ENCODE measurements at regions not wholly inside any gene's neighbourhood (a gene's known extent, or its start where the extent isn't known, plus 50 kb on each side); places are given as distances from the start of the nearest gene placed in this dataset.

DNA sequence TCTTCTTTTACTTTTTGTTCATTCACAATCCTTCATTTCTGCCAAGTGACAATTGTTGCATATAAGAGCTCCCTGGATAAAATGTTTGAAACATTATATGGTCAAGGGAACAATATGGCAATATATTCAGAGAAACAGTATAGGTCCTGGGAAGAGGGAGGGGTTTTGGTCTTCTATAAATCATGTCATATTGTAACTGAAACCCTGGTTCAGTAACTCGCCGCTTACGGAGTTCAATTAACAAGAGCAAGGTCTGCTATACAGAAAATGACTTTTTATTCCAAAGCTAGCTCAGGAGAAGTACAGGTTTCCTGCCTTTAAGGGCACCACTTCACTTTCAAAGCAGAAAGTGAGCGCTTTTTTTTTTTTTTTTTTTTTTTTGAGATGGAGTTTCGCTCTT lies 522.1 kb upstream of the TGFBR2 start (continued):
- no peak for TF ChIP-seq OSR1 (CRISPR knock-in tag; IDR thresholded peaks at IDR 0.05)
- TF ChIP-seq, protein P1, sequence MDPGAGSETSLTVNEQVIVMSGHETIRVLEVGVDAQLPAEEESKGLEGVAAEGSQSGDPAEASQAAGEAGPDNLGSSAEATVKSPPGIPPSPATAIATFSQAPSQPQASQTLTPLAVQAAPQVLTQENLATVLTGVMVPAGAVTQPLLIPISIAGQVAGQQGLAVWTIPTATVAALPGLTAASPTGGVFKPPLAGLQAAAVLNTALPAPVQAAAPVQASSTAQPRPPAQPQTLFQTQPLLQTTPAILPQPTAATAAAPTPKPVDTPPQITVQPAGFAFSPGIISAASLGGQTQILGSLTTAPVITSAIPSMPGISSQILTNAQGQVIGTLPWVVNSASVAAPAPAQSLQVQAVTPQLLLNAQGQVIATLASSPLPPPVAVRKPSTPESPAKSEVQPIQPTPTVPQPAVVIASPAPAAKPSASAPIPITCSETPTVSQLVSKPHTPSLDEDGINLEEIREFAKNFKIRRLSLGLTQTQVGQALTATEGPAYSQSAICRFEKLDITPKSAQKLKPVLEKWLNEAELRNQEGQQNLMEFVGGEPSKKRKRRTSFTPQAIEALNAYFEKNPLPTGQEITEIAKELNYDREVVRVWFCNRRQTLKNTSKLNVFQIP (CRISPR knock-in tag; IDR thresholded peaks at IDR 0.05; ENCODE audit: borderline replicate concordance, low read depth), result no peak

DNA sequence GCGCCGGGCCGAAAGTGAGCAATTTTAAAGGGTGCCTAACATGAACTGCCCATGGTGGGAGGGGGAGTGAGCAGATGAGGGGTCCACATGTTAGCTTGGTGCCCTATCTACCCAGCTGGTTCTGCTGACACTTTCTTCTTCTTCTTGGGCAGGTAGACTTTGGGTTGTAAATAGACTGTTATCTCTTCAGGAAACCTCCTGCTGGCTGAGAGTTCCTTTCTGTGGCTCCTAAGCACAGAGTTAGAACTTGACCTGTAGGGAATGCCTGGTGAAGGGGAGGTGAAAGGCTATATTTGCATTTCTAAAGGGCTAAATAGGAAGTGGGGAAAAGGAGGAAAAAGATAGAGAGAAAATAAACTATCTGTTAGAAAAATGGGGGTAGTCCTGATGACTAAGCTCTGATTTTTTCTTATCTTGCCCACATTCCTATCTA lies 521.4 kb upstream of the TGFBR2 start:
- no peak for TF ChIP-seq TCF4 (CRISPR knock-in tag; IDR thresholded peaks at IDR 0.05; ENCODE audit: borderline replicate concordance)
- TF ChIP-seq ZNF70 (CRISPR knock-in tag; IDR thresholded peaks at IDR 0.05), result no peak
- TF ChIP-seq CSDC2 (CRISPR knock-in tag; IDR thresholded peaks at IDR 0.05), result no peak
- TF ChIP-seq ZC3H10 (CRISPR knock-in tag; IDR thresholded peaks at IDR 0.05), result no peak
- TF ChIP-seq, protein P2, sequence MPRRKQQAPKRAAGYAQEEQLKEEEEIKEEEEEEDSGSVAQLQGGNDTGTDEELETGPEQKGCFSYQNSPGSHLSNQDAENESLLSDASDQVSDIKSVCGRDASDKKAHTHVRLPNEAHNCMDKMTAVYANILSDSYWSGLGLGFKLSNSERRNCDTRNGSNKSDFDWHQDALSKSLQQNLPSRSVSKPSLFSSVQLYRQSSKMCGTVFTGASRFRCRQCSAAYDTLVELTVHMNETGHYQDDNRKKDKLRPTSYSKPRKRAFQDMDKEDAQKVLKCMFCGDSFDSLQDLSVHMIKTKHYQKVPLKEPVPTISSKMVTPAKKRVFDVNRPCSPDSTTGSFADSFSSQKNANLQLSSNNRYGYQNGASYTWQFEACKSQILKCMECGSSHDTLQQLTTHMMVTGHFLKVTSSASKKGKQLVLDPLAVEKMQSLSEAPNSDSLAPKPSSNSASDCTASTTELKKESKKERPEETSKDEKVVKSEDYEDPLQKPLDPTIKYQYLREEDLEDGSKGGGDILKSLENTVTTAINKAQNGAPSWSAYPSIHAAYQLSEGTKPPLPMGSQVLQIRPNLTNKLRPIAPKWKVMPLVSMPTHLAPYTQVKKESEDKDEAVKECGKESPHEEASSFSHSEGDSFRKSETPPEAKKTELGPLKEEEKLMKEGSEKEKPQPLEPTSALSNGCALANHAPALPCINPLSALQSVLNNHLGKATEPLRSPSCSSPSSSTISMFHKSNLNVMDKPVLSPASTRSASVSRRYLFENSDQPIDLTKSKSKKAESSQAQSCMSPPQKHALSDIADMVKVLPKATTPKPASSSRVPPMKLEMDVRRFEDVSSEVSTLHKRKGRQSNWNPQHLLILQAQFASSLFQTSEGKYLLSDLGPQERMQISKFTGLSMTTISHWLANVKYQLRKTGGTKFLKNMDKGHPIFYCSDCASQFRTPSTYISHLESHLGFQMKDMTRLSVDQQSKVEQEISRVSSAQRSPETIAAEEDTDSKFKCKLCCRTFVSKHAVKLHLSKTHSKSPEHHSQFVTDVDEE (CRISPR knock-in tag; IDR thresholded peaks at IDR 0.05), result no peak
- no peak for TF ChIP-seq BACH2 (CRISPR knock-in tag; IDR thresholded peaks at IDR 0.05; ENCODE audit: borderline replicate concordance)
- TF ChIP-seq ZNF8 (CRISPR knock-in tag; IDR thresholded peaks at IDR 0.05), result no peak
- TF ChIP-seq PPARA (CRISPR knock-in tag; IDR thresholded peaks at IDR 0.05; ENCODE audit: borderline replicate concordance), result no peak
- TF ChIP-seq SNAI2 (CRISPR knock-in tag; IDR thresholded peaks at IDR 0.05), result no peak
- no peak for TF ChIP-seq ZNF565 (CRISPR knock-in tag; conservative IDR thresholded peaks at IDR 0.05; ENCODE audit: low read depth)
- ATAC-seq, result no peak

DNA sequence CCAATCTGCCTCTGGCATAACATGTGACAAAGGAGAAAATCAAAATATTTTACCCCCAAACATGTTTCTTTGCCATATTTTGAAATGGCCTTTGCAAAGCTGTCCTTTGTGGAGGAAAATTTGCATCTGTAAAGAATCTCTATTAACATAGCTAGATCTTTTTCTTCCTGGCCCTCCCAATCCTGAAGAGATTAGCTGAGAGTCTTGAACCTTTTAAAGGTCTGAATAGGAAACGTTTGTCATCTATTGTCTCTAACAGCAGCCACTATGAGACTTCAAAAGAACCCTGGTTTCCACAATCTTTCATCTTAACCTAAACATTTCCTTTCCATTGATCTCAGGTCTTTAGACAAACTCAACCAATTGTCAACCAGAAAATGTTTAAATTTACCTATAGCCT lies 520.9 kb upstream of the TGFBR2 start:
- ATAC-seq, result no peak
- no peak for TF ChIP-seq CSDC2 (CRISPR knock-in tag; IDR thresholded peaks at IDR 0.05)
- TF ChIP-seq, protein P3, sequence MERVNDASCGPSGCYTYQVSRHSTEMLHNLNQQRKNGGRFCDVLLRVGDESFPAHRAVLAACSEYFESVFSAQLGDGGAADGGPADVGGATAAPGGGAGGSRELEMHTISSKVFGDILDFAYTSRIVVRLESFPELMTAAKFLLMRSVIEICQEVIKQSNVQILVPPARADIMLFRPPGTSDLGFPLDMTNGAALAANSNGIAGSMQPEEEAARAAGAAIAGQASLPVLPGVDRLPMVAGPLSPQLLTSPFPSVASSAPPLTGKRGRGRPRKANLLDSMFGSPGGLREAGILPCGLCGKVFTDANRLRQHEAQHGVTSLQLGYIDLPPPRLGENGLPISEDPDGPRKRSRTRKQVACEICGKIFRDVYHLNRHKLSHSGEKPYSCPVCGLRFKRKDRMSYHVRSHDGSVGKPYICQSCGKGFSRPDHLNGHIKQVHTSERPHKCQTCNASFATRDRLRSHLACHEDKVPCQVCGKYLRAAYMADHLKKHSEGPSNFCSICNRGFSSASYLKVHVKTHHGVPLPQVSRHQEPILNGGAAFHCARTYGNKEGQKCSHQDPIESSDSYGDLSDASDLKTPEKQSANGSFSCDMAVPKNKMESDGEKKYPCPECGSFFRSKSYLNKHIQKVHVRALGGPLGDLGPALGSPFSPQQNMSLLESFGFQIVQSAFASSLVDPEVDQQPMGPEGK (CRISPR knock-in tag; IDR thresholded peaks at IDR 0.05; ENCODE audit: borderline replicate concordance), result no peak
- no peak for TF ChIP-seq ZNF8 (CRISPR knock-in tag; IDR thresholded peaks at IDR 0.05)
- no peak for TF ChIP-seq ZNF565 (CRISPR knock-in tag; conservative IDR thresholded peaks at IDR 0.05; ENCODE audit: low read depth)
- no peak for TF ChIP-seq OSR1 (CRISPR knock-in tag; IDR thresholded peaks at IDR 0.05)
- TF ChIP-seq BACH2 (CRISPR knock-in tag; IDR thresholded peaks at IDR 0.05; ENCODE audit: borderline replicate concordance), result no peak
- TF ChIP-seq RARB (CRISPR knock-in tag; IDR thresholded peaks at IDR 0.05), result no peak
- no peak for TF ChIP-seq ZNF70 (CRISPR knock-in tag; IDR thresholded peaks at IDR 0.05)

DNA sequence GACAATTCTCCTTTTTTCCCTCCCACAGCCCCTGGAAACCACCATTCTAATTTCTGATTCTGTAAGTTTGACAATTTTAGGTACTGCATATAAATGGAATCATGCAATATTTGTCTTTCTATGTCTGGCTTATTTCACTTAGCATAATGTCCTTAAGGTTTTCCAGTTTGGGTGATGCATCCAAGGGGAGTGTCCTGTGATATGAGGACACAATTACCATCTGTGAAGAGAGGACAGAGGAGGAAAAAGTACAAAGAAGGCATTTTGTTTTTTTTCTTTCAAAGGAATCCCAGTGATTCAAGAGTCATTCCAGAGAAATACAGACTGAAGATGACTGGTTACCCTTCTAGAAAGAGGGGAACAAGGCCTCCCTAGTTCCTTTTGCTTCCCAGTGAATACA lies 514.7 kb upstream of the TGFBR2 start:
- no peak for TF ChIP-seq ZNF70 (CRISPR knock-in tag; IDR thresholded peaks at IDR 0.05)
- TF ChIP-seq, protein P3 (CRISPR knock-in tag; IDR thresholded peaks at IDR 0.05; ENCODE audit: borderline replicate concordance), result no peak
- no peak for TF ChIP-seq ZFP30 (CRISPR knock-in tag; IDR thresholded peaks at IDR 0.05)
- TF ChIP-seq ZC3H10 (CRISPR knock-in tag; IDR thresholded peaks at IDR 0.05), result no peak
- no peak for TF ChIP-seq ZFP3 (CRISPR knock-in tag; IDR thresholded peaks at IDR 0.05)
- TF ChIP-seq, protein P1 (CRISPR knock-in tag; IDR thresholded peaks at IDR 0.05; ENCODE audit: borderline replicate concordance, low read depth), result no peak
- no peak for TF ChIP-seq CSDC2 (CRISPR knock-in tag; IDR thresholded peaks at IDR 0.05)
- no peak for TF ChIP-seq SNAI2 (CRISPR knock-in tag; IDR thresholded peaks at IDR 0.05)
- TF ChIP-seq OSR1 (CRISPR knock-in tag; IDR thresholded peaks at IDR 0.05), result no peak
- no peak for TF ChIP-seq ISL1 (CRISPR knock-in tag; IDR thresholded peaks at IDR 0.05)
- TF ChIP-seq RARB (CRISPR knock-in tag; IDR thresholded peaks at IDR 0.05), result no peak
- TF ChIP-seq, protein P4, sequence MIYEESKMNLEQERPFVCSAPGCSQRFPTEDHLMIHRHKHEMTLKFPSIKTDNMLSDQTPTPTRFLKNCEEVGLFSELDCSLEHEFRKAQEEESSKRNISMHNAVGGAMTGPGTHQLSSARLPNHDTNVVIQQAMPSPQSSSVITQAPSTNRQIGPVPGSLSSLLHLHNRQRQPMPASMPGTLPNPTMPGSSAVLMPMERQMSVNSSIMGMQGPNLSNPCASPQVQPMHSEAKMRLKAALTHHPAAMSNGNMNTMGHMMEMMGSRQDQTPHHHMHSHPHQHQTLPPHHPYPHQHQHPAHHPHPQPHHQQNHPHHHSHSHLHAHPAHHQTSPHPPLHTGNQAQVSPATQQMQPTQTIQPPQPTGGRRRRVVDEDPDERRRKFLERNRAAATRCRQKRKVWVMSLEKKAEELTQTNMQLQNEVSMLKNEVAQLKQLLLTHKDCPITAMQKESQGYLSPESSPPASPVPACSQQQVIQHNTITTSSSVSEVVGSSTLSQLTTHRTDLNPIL (CRISPR knock-in tag; IDR thresholded peaks at IDR 0.05; ENCODE audit: low read depth), result no peak
- no peak for TF ChIP-seq TCF4 (CRISPR knock-in tag; IDR thresholded peaks at IDR 0.05; ENCODE audit: borderline replicate concordance)
- no peak for TF ChIP-seq TOX (CRISPR knock-in tag; IDR thresholded peaks at IDR 0.05; ENCODE audit: borderline replicate concordance)
- no peak for TF ChIP-seq ARNTL (CRISPR knock-in tag; IDR thresholded peaks at IDR 0.05; ENCODE audit: borderline replicate concordance, low read depth)
- TF ChIP-seq BACH2 (CRISPR knock-in tag; IDR thresholded peaks at IDR 0.05; ENCODE audit: borderline replicate concordance), result no peak
- ATAC-seq, result no peak

Measured in SK-N-SH treated with all-trans-retinoic acid at 6 μM for 48 hours (cell line).